HG03045 (cell line): ENCODE measurements at regions not wholly inside any gene's neighbourhood (a gene's known extent, or its start where the extent isn't known, plus 50 kb on each side); places are given as distances from the start of the nearest gene placed in this dataset.

ENCODE experiments used
- ATAC-seq: cut with Tn5 transposase; IDR thresholded peaks from one replicate; pipeline ENCODE4 v1.9.1; 2021; ENCODE audit warnings: mild to moderate bottlenecking, moderate library complexity; ENCODE audit not compliant: unreplicated experiment

DNA sequence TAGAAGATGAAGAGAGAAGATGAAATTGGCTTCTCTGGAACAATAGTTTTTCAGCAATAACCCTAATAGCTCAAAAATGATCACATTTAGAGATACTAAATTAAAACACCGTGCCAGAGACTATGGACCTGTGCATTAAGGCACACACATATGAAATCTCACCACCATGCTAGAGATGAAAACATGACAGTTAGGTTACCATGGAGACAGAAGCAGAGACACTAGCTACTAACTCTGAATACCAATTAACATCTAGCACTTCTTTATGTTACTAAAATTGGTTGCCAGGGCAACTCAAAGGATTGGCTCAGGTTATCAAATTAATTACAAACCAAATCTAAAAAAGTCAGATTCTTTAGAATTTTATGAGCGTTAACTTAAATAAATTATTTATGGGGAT, 337.7 kb downstream of the PLK2 start:
- no peak for ATAC-seq

DNA sequence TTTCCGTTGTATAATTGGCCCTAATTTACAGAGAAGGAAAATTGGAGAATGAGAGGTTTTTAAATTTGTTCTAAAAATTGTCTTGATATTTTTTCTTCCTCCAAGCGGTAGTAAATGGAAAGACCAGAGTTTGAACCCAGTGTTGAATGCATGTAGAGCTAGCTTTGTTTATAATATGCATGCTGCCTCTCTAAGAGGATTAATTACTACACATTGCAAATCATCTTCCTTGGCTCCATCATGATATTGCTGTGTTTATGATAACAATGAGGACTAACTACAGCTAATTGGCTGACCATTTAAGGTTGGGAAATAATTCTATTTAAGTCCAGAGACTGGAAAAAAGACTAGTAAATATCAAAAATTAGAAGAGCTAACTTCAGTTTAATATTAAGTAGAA, 338.5 kb downstream of the PLK2 start:
- no peak for ATAC-seq

DNA sequence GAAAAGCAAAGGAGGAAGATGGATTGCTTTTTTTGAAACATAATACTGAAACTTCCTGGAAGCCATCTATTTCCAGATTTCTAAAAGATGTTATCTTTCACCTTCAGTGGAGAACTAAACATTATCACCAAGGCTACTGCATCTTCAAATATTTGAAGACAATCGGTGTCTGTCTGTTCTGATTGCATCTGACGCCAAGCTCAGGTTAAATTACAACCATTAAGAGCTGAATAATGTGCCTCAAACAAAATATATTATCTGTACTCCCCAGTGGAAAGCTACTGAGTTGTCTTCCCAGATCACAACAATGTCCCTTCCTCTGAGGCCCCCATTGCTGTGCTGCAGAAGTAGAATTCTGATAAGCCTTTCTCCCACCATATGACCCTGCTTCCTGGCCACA, 342.3 kb downstream of the PLK2 start:
- no peak for ATAC-seq

DNA sequence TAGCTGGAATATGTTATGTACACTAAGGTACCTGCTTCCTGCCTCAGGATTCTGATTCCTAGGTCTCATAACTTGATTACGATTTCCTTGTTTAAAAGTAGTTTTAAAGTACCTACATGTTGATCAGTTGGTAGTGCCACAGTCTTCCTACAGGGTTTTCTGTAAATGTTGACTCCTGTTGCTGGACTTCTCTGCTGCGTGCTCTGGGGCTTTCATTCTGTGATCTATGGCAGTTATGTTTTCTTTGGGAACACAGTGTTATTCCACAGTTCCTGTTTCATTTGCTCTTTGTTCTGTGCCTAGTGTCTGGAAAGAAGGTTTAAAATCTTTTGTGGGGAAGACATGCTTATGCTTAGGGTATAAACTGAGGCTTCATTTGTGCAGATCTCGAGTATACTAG, 343.5 kb downstream of the PLK2 start:
- ATAC-seq: no peak

DNA sequence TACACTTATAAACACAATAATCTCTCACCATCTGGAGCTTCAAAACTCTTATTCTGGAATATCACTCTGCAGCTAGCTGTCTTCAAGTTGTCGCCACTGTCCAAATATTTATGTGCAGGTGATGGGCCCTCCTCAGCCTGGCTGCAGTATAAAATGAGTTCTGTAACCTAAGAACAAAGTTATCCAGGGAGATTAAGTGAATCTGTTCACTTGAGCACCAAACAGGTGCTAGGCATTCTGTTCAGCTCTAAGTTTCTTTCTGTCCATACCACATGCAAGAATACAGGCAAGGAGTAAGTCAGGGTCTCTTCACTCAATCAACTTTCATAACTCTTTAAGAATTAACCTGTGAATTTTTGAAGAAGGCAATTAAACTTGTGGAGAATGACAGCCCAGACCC, 344.1 kb downstream of the PLK2 start:
- no peak for ATAC-seq

DNA sequence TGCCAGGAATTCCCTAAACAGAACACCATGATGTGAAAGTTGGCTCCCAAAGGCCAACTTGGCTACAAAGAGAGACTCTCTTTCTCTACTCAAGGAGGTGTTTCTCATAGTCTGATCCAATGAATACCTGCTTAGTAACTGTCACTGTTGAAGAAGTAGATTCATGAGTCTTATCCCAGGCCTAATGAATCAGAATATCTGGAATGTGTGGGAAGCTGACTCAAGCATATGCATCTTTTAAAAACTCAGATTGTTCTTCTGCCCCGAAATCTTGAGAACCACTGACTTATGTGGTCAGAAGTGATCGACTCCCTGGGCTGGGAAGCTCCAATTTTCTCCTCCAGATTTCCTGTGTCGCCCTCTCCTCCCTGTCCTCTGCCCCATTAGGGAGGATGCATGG, 345.6 kb downstream of the PLK2 start:
- ATAC-seq: no peak

DNA sequence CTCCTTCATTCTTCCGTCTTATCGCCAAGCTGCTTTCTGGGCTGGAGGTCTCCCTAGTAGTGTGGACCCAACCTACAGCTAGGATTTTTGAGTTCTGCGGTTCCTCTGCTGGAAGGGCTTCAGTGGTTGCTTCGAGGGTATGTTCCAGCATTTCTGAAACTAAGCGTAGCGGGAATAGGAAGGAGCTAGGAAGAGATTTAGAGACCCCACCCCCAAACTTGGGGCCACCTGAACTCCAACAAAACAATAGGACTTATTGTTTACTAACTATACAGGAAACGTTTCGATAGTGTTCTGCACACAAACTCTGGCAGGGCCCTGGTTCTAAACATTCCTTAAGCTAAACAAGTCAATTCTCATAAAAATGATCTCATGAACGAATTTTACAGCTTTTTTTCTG, 346.7 kb downstream of the PLK2 start:
- no peak for ATAC-seq

DNA sequence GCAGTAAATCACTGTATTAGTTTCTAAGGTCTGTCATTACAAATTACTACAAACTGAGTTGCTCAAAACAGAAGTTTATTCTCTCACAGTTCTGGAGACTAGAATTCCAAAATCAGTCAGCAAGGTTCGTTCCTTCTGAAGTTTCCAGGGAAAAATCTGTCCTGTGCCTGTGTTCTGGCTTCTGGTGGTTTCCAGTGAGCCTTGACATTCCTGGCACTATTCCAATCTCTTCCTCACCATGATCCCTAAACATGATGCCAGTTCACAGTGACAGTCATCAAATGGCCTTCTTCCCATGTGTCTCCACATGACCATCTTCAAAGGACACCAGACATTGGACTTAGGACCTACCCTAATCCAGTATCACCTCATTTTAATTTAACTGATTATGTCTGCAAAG, 351.4 kb downstream of the PLK2 start:
- no peak for ATAC-seq

DNA sequence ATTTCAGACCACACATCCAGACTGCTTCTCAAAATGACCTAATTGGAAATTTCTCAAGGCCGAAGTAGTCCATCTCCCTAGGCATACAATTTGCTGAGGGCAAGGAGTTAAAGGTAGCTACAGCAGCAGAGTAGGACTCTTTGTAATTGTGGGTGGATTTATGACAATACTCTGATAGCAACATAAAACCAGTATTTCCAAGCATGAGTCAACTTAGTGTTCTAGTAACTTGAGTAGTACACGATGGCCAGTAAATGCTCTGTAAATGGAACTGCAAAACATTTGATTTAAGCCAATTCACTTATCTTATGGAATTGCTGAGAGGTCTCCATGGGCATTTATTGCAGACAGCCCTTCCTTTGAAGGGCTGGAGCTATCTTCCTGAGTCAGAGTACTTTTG, 352.2 kb downstream of the PLK2 start:
- no peak for ATAC-seq

DNA sequence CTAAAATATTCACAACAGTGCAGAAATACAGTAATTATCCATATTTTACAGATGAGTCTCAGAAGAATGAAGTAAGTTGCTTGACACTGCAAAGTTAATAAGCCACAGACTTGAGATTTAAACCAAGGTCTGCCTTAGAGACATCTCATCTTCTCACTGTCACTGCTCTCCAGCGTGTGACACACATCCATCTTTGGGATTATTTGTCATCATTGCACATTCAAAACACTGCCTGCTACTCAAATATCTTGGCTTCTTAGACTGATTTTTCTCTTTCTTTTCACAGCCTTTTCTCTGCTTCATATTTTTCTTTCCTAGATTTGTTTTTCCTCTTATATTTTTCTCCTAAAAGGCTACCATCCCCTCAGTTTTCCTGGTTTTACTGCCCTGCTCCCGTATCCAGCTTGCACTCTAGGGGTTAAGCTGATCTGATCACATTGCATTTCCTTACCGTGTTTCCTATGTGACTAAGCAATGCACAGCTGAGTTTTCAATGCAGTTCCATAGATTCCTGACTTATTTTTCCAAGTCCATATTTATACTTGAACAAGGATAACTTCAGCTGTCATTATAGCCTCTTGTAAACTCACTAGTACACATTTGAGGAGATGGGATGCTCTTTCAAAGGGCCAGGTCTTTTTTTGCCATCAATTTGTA, 353.0 kb downstream of the PLK2 start:
- ATAC-seq: no peak

DNA sequence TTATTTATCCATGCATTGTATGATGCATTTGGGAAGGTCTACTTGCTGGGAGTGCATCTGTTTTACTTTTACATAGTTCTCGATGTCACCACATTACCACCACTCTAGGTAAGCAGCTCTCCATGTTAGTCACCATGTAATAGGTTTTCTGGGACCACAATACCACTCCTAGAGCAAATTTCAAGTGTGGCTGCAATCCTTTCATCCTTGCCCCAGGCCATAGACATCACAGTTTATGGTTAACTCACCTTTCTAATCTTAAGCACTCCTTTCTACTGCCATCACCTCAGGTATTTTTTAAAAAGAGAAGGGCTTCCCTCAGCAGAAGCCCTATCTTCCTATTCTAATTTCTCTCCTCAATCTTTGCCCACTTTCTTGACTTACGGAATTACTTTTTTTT, 354.1 kb downstream of the PLK2 start:
- no peak for ATAC-seq

DNA sequence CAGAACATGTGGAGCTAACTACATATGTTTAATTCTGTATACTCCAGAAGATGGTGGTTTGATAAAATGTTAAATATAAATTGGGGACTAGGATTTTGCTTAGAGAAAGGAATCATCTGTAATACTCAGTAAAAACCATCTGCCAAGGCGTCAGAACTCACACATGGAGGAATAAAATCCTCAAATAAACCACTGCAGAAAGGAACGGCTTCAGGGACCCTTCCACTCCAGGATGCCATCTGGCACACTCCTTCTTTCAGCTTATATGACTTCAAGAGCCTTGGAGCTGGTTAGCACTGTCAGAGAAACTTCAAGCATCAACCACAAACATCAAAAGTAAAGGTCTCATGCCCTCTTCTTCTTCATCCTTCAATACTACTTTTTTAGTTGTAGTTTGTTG, 360.6 kb downstream of the PLK2 start:
- ATAC-seq: no peak

DNA sequence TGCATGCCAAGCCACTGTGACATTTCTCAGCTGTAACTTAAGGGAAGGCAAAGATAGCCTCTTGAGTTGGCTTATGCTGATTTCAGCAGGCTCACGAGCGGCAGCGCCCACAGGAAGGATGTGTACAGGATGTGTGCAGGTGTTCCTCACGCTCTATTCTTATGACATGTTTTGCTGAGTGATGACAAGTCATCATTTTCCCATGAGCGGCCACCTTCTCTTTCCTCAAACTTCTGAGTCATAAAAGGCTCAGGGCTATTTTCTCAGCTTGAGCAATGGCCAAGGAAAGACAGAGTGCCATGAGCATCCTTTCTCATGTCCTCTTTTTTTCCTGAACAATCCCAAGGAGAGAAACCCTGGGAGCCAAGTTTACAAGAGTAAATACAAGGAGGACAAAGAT, 365.9 kb downstream of the PLK2 start:
- ATAC-seq: no peak

DNA sequence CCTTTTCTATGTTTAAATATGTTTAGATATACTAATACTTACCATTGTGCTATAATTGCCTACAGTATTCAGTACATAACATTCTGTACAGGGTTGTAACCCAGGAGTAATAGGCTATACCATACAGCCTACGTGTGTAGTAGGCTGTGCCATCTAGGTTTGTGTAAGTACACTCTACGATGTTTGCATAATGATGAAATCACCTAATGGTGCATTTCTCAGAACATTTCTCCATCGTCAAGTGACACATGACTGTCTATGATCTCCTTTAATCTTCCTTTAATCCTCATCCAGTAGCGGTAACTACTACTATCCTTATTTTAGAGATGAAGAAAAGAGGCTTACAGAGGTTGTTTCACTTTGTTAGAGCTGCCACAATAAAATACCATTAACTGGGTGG, 369.2 kb downstream of the PLK2 start:
- no peak for ATAC-seq

DNA sequence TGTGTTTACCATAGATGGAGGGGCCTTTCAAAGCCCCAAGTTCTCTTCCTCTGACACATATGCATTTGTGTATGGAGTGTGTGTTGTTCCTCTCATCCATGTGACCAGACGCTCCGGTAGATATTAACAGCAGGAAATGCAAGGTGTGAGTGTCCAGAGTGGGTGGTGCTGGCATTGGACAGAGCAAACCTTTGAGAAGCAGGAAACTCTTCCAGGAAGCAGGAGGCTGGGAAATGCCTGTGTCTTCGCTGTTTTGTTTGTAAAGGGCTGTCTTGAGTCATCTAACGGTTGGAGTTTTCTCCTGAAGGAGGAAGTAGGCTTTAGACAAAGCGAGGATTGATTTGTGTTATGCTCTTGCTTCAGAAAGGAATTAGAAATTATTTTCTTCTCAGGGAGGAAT, 370.9 kb downstream of the PLK2 start:
- ATAC-seq: no peak

DNA sequence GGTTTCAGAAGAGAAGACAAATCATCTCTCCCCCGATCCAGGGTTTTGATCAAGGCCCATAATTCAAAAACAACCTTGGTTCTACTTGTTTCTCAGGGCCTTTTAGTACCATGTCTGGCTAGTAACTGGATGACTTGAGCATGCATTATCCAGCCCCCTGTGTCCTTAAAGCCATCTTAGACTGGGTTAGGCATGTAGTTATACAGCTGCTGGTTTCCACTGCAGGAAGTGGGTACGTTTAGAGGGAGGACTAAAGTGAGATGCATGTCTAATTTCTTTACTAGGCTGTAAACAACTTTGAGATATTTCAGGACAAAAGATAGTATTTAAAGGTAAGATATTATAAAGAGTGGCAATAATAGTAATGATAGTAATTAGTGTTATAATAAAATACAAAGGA, 372.0 kb downstream of the PLK2 start:
- ATAC-seq: no peak

DNA sequence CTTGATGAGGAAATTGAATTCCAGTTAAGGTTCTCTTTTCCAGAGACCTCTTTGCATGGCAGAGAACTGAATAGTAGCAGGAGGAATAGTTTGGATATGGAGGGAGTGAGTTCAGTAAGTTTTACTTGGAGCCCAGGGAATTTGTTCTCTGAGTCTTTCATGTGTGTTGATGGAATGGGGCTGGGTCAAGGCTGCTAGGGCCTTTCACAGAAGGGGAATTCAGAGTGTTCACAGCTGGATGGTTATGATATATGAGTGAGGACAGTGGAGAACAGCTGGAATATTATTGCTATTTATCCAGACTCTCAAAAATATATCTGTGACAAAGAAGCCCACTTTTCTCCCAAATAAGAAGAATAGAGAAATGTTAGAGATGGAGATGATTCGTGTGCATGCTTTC, 372.8 kb downstream of the PLK2 start:
- ATAC-seq: no peak

DNA sequence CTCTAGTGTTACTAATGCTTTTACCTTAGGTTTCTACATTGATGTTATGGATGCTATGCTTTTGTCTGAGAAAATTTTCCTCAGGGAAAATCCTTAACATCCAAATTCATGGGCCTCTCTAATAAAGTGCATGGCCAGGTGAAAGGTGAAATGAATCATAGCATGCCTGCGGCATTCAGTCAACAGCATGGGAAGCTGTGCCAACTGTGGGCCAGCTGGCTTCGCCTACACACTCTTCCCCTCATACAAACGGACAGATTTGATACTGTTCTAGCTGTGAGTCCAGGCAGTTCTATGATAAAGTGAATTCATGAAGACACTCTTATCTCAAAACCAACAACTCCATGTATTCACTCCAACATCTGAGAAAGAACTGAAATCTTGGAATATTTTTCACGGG, 374.1 kb downstream of the PLK2 start:
- no peak for ATAC-seq

DNA sequence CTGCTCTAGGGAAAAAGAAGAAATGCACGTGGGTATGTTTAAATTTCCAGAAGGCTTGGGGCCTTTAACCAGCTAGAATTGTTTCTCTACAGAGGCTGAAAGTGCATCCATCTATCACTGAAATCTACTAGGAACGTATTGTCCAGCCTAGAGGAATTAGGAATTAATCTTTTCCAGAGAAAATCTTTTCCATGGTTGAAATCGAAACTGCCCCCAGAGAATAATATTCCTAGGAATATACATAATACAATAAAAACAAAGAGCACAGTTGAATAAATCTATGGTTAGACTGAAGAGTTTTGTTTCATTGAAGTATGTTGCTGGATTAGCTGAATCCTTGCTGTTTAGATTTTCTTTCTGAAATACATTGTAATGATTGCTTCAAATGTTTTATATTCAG, 378.5 kb downstream of the PLK2 start:
- no peak for ATAC-seq

DNA sequence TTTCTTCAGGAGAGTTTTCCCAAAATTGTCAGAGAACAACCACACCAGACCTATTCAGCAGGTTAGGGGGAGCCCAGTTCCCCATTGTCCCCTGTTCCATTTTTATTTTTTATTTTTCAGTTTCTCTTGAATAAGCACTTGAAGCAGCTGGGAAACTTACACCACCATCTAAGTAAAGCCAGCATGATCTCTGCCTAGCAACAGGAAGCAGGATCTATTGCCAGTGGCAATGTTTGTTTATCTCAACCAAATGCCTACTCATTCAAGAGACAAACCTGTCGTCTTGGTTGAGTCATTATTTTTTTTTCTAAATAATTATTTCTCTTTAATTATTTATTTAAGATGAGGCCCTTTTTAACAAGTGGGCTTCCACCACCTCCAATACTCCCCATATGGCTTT, 379.3 kb downstream of the PLK2 start:
- ATAC-seq: no peak

DNA sequence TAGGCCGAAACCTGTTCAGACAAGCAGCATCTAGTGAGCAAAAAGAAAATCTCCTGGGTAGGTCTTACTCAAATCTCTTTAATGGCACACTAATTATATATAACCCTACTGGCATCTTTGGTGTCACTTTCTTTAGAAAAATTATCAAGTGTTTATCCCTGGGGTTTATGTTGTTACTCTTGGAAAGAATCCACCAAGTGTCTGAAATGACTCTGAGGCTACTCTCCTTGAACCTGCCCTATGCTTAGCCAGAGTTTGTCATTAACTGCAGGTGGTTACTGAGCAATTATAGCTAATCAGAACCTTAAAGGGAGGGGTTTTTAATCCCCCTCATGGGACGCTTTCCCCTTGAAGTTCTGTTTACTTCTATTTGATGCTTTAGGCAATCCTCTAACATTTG, 381.9 kb downstream of the PLK2 start:
- ATAC-seq: no peak

DNA sequence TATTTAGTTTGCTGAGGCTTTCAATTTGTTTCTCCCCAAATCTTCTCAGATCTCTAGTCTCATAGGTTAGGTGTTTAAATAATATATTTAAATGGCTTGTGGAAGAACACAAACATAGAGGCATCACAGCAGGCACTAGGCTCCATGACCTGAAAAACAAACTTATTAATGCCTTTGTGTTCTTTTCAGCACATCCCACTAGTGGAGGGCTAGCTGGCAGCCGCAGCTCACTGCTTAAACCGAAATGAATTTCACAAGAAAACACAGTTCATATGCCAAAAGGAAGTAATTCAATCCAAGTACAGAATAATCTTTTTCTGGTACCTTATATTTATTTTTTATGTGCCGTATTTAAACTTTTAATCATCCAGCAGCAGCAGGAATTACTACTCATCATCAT, 382.5 kb downstream of the PLK2 start:
- no peak for ATAC-seq

DNA sequence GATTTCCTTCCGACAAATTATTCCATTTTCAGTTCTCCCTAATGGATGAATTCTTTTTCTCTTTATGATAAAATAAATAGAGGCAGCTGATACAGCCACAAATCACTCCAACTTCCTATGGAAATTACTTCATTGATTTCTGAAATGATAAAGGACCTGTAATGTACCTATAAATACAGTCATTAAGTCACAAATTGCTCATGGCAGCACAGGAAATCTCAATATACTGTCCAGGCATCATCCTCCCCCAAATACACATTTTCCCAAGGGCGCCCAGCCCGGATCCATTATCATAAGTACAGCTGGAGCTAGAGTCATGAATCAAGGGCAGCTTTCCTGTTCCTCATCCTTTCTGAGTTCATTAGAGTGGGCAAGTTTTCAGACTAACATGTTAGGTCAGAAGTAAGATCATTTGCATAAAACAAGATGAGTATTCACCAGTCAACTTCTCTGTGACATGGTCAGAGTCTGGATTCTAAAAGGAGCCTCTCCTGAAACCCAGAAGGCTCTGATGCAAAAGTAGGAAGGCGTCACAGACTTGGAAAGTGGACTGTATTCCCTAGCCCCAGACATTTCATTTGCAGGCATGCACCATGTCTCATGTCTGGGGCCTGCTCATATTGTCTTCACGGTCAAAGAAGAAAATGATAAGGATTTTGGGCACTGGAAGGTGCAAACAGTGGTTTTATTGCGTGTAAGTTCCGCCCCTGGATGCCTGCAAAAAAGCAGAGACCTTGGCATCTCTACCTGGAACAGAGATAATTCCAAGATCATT, 383.2 kb downstream of the PLK2 start:
- ATAC-seq: no peak
